ENCODE measurements at regions not wholly inside any gene's neighbourhood (a gene's known extent, or its start where the extent isn't known, plus 50 kb on each side); places are given as distances from the start of the nearest gene placed in this dataset.

DNA sequence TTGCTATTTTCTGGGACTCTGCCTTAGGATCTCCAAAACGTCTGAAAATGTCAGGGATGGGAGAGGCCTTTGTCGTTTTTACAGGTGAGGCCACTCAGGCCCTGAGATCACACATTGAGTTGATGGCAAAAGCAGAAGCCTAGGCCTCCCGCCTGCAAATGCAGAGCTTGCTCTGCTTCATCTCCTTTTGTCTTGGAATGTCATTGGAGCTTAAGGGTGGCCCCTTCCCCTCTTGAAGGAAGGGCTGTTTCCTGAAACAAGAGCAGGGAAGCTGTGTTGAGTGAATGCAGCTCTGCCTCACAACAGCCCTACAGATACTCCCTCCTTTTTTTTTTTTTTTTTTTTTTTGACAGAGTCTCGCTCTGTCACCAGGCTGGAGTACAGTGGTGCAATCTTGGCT, 123.5 kb downstream of the GLI2 start:
- H3K4me1 ChIP-seq (replicated peaks; ENCODE audit: insufficient read depth) = peaks cover 9% of the 10 kb centered on the region; the same call in 1 of the 2 replicates
- no peaks in the 10 kb centered on the region for H4K20me1 ChIP-seq (ENCODE audit: insufficient read depth)
- no peaks in the 10 kb centered on the region for H3K36me3 ChIP-seq (ENCODE audit: low read depth)
- no peak overlapping the region for H3K27ac ChIP-seq
- H3K27me3 ChIP-seq (ENCODE audit: insufficient read depth, low read depth) = no peaks in the 10 kb centered on the region
- H3F3A ChIP-seq (ENCODE audit: insufficient read depth, low read depth) = no peaks in the 10 kb centered on the region
- BruUV-seq (replicated peaks) = no TSS peak
- H3K79me2 ChIP-seq (ENCODE audit: low read depth) = no peaks in the 10 kb centered on the region
- H3K9me2 ChIP-seq (ENCODE audit: insufficient read depth) = no peaks in the 10 kb centered on the region
- DNase-seq = no peak
- ChIA-PET POLR2A (ENCODE audit: unreplicated experiment) (no interaction called here), CTCF (no interaction called here)
- no peak for TF ChIP-seq EZH2 (IDR thresholded peaks at IDR 0.05; ENCODE audit: low read depth)
- TF ChIP-seq, protein P1, sequence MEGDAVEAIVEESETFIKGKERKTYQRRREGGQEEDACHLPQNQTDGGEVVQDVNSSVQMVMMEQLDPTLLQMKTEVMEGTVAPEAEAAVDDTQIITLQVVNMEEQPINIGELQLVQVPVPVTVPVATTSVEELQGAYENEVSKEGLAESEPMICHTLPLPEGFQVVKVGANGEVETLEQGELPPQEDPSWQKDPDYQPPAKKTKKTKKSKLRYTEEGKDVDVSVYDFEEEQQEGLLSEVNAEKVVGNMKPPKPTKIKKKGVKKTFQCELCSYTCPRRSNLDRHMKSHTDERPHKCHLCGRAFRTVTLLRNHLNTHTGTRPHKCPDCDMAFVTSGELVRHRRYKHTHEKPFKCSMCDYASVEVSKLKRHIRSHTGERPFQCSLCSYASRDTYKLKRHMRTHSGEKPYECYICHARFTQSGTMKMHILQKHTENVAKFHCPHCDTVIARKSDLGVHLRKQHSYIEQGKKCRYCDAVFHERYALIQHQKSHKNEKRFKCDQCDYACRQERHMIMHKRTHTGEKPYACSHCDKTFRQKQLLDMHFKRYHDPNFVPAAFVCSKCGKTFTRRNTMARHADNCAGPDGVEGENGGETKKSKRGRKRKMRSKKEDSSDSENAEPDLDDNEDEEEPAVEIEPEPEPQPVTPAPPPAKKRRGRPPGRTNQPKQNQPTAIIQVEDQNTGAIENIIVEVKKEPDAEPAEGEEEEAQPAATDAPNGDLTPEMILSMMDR (conservative IDR thresholded peaks at IDR 0.05) = no peak
- no peaks in the 10 kb centered on the region for H3K9me3 ChIP-seq (ENCODE audit: insufficient read depth, low read depth)
- no peak overlapping the region for H3K4me3 ChIP-seq
- H3K4me2 ChIP-seq = no peak overlapping the region
- no peak overlapping the region for H2AFZ ChIP-seq
- intact Hi-C loops (cut with micrococcal nuclease; ENCODE audit: unreplicated experiment) = no loop called here

DNA sequence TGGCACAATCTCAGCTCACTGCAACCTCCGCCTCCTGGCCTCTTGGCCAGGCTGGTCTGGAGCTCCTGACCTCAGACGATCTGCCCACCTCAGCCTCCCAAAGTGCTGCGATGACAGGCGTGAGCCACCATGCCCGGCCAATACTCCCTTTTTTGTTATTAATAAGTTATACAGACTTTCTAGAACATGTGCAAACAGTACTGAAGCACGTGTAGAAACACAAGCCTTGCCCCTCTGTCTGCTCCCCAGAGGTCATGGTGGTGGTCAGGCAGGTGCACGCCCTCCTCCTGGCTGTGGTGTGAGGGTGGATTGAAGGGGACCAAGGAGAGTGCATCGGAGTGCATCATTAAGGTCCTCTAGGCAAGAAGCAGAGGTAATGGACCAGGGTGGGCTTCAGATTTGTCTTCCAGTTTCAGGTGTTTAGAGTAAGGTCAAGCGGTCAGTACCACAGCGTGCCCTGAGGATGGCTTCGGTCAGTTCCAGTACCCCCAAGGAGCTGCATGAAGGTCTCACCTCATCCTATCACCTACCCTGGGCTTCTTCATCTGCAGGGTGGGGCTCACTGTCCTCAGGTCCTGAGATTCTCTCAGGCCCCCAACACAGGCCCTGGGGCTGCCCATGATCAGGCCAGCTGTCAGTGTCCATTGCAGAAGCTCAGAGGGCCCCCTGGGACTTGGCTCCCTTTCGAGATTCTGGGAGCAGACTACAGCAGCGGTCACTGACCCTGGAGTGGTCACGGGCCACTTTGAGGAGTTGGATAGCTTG, 124.3 kb downstream of the GLI2 start:
- DNase-seq = no peak
- Histone ChIP-seq H3K27me3 (ENCODE audit: insufficient read depth, low read depth) (no peaks in the 10 kb centered on the region), H3K4me3 (no peak overlapping the region), H3K4me1 (replicated peaks; ENCODE audit: insufficient read depth) (peaks cover 9% of the 10 kb centered on the region; the same call in 1 of the 2 replicates), H3K9me2 (ENCODE audit: insufficient read depth) (no peaks in the 10 kb centered on the region), H3K79me2 (ENCODE audit: low read depth) (no peaks in the 10 kb centered on the region), H3K27ac (no peak overlapping the region), H3F3A (ENCODE audit: insufficient read depth, low read depth) (no peaks in the 10 kb centered on the region), H4K20me1 (ENCODE audit: insufficient read depth) (no peaks in the 10 kb centered on the region), H3K9me3 (ENCODE audit: insufficient read depth, low read depth) (no peaks in the 10 kb centered on the region), H2AFZ (no peak overlapping the region), H3K4me2 (no peak overlapping the region), H3K36me3 (ENCODE audit: low read depth) (no peaks in the 10 kb centered on the region)
- intact Hi-C loops (cut with micrococcal nuclease; ENCODE audit: unreplicated experiment) = no loop called here
- ChIA-PET POLR2A (ENCODE audit: unreplicated experiment) (interaction anchor here (0.5 kb wide), 1 partner anchor 27 kb away, joined by 3 read pairs; no protein-coding TSS in a partner anchor), CTCF (no interaction called here)
- no TSS peak for BruUV-seq (replicated peaks)
- TF ChIP-seq, protein P1 (conservative IDR thresholded peaks at IDR 0.05) = no peak
- no peak for TF ChIP-seq EZH2 (IDR thresholded peaks at IDR 0.05; ENCODE audit: low read depth)

DNA sequence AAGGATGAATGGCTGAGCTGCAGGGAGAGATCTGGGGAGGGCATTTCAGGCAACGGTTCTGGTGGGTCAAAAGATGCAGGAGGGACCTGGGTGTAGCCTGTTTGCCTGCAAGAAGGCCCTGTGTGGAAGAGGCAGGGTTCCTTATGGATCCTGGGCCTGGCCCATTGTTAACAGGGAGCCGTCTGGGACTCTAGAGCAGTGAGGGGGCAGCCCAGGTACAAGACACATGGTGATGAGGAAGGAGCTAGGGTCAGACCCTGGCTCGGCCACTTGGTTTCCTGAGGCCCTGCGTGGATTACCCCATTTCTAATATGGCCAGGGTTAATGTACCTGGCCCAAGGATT, 124.9 kb downstream of the GLI2 start:
- DNase-seq = no peak
- Histone ChIP-seq H3K4me1 (replicated peaks; ENCODE audit: insufficient read depth) (peaks cover 9% of the 10 kb centered on the region; the same call in 1 of the 2 replicates), H3K9me3 (ENCODE audit: insufficient read depth, low read depth) (no peaks in the 10 kb centered on the region), H3F3A (ENCODE audit: insufficient read depth, low read depth) (no peaks in the 10 kb centered on the region), H3K4me3 (no peak overlapping the region), H3K27me3 (ENCODE audit: insufficient read depth, low read depth) (no peaks in the 10 kb centered on the region), H3K36me3 (ENCODE audit: low read depth) (no peaks in the 10 kb centered on the region), H3K79me2 (ENCODE audit: low read depth) (no peaks in the 10 kb centered on the region), H2AFZ (no peak overlapping the region), H4K20me1 (ENCODE audit: insufficient read depth) (no peaks in the 10 kb centered on the region), H3K27ac (no peak overlapping the region), H3K4me2 (no peak overlapping the region), H3K9me2 (ENCODE audit: insufficient read depth) (no peaks in the 10 kb centered on the region)
- BruUV-seq (replicated peaks) = no TSS peak
- TF ChIP-seq, protein P1 (conservative IDR thresholded peaks at IDR 0.05) = no peak
- TF ChIP-seq EZH2 (IDR thresholded peaks at IDR 0.05; ENCODE audit: low read depth) = no peak
- POLR2A ChIA-PET (ENCODE audit: unreplicated experiment) = interaction anchor here (0.5 kb wide), 1 partner anchor 28 kb away, joined by 3 read pairs; no protein-coding TSS in a partner anchor
- intact Hi-C loops (cut with micrococcal nuclease; ENCODE audit: unreplicated experiment) = no loop called here
- CTCF ChIA-PET = no interaction called here
